Osteoblast (primary cell): ENCODE measurements at regions not wholly inside any gene's neighbourhood (a gene's known extent, or its start where the extent isn't known, plus 50 kb on each side); places are given as distances from the start of the nearest gene placed in this dataset.

Source experiments
- DNase-seq: peaks from one replicate; pipeline ENCODE4 v3.0.0; 2011; ENCODE audit warnings: low spot score, mixed read lengths; ENCODE audit not compliant: insufficient read length; ENCODE audit errors: missing footprints
- H2AFZ ChIP-seq: 2 replicates; pipeline ENCODE4 v1.6.0; 2011; ENCODE audit warnings: mild to moderate bottlenecking, low read length
- H3K27ac ChIP-seq: 2 replicates; pipeline ENCODE4 v1.5.1; 2011; ENCODE audit warnings: mild to moderate bottlenecking, low read depth, low read length, moderate library complexity
- H3K27me3 ChIP-seq: 2 replicates; pipeline ENCODE4 v1.6.0; 2012; ENCODE audit warnings: mild to moderate bottlenecking, control low read depth, inconsistent platforms, low read length, moderate library complexity; ENCODE audit not compliant: insufficient read depth
- H3K36me3 ChIP-seq: 2 replicates; pipeline ENCODE4 v1.5.1; 2011; ENCODE audit warnings: mild to moderate bottlenecking, low read length, control low read depth, moderate library complexity; ENCODE audit not compliant: insufficient read depth
- H3K4me1 ChIP-seq: 2 replicates; pipeline ENCODE4 v1.5.1; 2011; ENCODE audit warnings: mild to moderate bottlenecking, low read length, control low read depth, moderate library complexity; ENCODE audit not compliant: insufficient read depth
- H3K4me2 ChIP-seq: 2 replicates; pipeline ENCODE4 v1.6.0; 2011; ENCODE audit warnings: mild to moderate bottlenecking, low read length; ENCODE audit not compliant: insufficient read depth
- H3K4me3 ChIP-seq: fragments of 200-600 bp; sonication (generic); 3 replicates; pipeline ENCODE4 v1.5.1; 2012; ENCODE audit warnings: mild to moderate bottlenecking, low read length, inconsistent platforms; ENCODE audit not compliant: insufficient read depth
- H3K79me2 ChIP-seq: 2 replicates; pipeline ENCODE4 v1.6.0; 2012; ENCODE audit warnings: mild to moderate bottlenecking, low read length, control low read depth, inconsistent platforms; ENCODE audit not compliant: insufficient read depth
- H3K9me3 ChIP-seq: 2 replicates; pipeline ENCODE4 v1.5.1; 2011; ENCODE audit warnings: low read depth, low read length, control low read depth
- H4K20me1 ChIP-seq: 2 replicates; pipeline ENCODE4 v1.6.0; 2012; ENCODE audit warnings: mild to moderate bottlenecking, low read length, control low read depth; ENCODE audit not compliant: insufficient read depth
- TF ChIP-seq, protein P1 (sequence below): IDR thresholded peaks from 2 replicates; pipeline ENCODE4 v1.5.1; 2011; ENCODE audit warnings: mild to moderate bottlenecking, low read depth, low read length, moderate library complexity; ENCODE audit errors: extremely low read depth

DNA sequence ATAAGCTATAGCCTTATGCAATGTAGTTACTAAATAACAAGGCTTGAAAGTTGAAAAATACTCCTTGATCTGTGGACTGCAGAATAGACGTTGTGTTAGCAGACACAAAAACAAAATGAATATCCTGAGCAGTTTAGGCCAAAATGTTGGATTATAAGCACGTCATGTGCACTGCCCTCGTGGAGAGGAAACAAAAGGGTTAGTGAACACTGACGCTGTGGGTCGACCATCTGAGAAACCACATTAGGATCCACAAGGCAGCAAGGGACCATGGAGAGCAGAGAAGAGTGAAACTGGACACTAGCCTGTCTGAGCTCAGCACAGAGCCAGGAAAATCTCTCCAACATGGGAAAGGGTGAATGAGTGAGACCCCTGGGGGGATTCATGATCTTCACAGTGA is 145.3 kb downstream of the DTHD1 start:
- no peak overlapping the region for H3K27ac ChIP-seq
- H2AFZ ChIP-seq, result no peak overlapping the region

DNA sequence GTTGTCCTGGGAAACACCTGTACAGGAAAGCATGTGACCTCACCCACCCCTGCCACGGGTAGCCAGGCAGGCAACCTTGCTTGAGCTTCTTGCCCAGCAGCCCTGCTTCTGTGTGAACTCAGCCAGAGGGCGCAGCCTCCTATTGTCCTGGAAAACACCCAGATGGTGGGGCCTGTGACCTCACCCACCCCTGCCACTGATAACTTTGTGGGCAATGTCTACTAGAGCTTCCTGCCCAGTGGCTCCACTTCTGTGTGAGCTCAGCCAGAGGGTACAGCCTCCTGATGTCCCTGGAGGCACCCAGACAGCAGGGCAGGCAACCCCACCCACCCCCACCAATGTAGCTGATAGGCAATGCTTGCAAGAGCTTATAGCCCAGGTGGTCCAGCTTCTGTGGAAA is 146.3 kb downstream of the DTHD1 start:
- TF ChIP-seq, protein P1, sequence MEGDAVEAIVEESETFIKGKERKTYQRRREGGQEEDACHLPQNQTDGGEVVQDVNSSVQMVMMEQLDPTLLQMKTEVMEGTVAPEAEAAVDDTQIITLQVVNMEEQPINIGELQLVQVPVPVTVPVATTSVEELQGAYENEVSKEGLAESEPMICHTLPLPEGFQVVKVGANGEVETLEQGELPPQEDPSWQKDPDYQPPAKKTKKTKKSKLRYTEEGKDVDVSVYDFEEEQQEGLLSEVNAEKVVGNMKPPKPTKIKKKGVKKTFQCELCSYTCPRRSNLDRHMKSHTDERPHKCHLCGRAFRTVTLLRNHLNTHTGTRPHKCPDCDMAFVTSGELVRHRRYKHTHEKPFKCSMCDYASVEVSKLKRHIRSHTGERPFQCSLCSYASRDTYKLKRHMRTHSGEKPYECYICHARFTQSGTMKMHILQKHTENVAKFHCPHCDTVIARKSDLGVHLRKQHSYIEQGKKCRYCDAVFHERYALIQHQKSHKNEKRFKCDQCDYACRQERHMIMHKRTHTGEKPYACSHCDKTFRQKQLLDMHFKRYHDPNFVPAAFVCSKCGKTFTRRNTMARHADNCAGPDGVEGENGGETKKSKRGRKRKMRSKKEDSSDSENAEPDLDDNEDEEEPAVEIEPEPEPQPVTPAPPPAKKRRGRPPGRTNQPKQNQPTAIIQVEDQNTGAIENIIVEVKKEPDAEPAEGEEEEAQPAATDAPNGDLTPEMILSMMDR, result no peak
- no peaks in the 10 kb centered on the region for H3K4me1 ChIP-seq
- H3K27ac ChIP-seq, result no peak overlapping the region

More for the DNA sequence above, 145.3 kb downstream of the DTHD1 start:
- TF ChIP-seq, protein P1, result no peak
- H3K4me1 ChIP-seq, result no peaks in the 10 kb centered on the region
- no peaks in the 10 kb centered on the region for H3K36me3 ChIP-seq
- H3K9me3 ChIP-seq, result peaks cover 3% of the 10 kb centered on the region
- no peak overlapping the region for H3K4me3 ChIP-seq
- H3K79me2 ChIP-seq, result no peaks in the 10 kb centered on the region
- DNase-seq, result no peak
- no peaks in the 10 kb centered on the region for H4K20me1 ChIP-seq
- no peaks in the 10 kb centered on the region for H3K27me3 ChIP-seq
- no peak overlapping the region for H3K4me2 ChIP-seq

DNA sequence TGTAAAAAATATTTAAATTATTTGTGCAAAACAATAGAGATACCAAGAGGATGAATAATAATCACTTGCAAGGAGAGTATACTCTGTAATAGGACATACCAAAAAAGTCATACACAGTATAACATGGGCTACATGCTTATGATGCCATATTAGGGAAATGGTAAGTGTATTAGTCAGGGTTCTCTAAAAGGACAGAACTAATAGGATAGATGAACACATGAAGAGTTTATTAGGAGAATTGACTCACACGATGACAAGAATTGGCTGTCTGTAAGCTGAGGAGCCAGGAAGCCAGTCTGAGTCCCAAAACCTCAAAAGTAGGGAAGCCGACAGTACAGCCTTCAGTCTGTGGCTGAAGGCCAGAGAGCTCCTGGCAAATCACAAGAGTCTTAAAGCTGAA is 151.2 kb downstream of the DTHD1 start:
- DNase-seq, result no peak
- H3K9me3 ChIP-seq, result peaks cover 3% of the 10 kb centered on the region
- no peak overlapping the region for H3K4me2 ChIP-seq
- no peak overlapping the region for H3K27ac ChIP-seq
- H3K79me2 ChIP-seq, result no peaks in the 10 kb centered on the region
- no peaks in the 10 kb centered on the region for H3K36me3 ChIP-seq
- H2AFZ ChIP-seq, result no peak overlapping the region
- H4K20me1 ChIP-seq, result no peaks in the 10 kb centered on the region
- no peak overlapping the region for H3K4me3 ChIP-seq
- no peaks in the 10 kb centered on the region for H3K27me3 ChIP-seq
- no peaks in the 10 kb centered on the region for H3K4me1 ChIP-seq
- TF ChIP-seq, protein P1, result no peak

More for the DNA sequence above, 146.3 kb downstream of the DTHD1 start:
- no peak for DNase-seq
- H3K27me3 ChIP-seq, result no peaks in the 10 kb centered on the region
- H3K36me3 ChIP-seq, result no peaks in the 10 kb centered on the region
- H4K20me1 ChIP-seq, result no peaks in the 10 kb centered on the region
- no peak overlapping the region for H2AFZ ChIP-seq
- no peak overlapping the region for H3K4me3 ChIP-seq
- H3K4me2 ChIP-seq, result no peak overlapping the region
- peaks cover 3% of the 10 kb centered on the region for H3K9me3 ChIP-seq
- no peaks in the 10 kb centered on the region for H3K79me2 ChIP-seq

DNA sequence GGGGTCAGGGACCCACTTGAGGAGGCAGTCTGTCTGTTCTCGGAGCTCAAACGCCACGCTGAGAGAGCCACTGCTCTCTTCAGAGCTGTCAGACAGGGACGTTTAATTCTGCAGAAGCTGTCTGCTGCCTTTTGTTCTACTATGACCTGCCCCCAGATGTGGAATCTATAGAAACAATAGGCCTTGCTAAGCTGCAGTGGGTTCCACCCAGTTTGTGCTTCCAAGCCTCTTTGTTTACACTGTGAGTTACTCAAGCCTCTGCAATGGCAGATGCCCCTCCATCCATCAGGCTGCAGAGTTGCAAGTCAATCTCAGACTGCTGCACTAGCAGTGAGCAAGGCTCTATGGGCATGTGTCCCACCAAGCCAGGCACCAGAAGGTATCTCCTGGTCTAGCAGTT is 158.1 kb downstream of the DTHD1 start:
- Histone ChIP-seq H3K4me2 (no peak overlapping the region), H3K4me1 (no peaks in the 10 kb centered on the region), H3K4me3 (no peak overlapping the region), H3K36me3 (no peaks in the 10 kb centered on the region), H3K27ac (no peak overlapping the region), H3K79me2 (no peaks in the 10 kb centered on the region), H3K9me3 (no peaks in the 10 kb centered on the region), H2AFZ (no peak overlapping the region), H3K27me3 (no peaks in the 10 kb centered on the region), H4K20me1 (no peaks in the 10 kb centered on the region)
- TF ChIP-seq, protein P1, result no peak
- no peak for DNase-seq
